Mesenchymal stem cell (in vitro differentiated cells and primary cell): ENCODE measurements at regions not wholly inside any gene's neighbourhood (a gene's known extent, or its start where the extent isn't known, plus 50 kb on each side); places are given as distances from the start of the nearest gene placed in this dataset.
A peak's percentile ranks its signal among the peaks of the same experiment; 100 is the strongest.

ENCODE experiments used
- DNase-seq: peaks from one replicate; pipeline ENCODE4 v3.0.0-alpha.2; 2013
- H2AFZ ChIP-seq: one replicate; pipeline ENCODE4 v1.6.1; 2013; ENCODE audit warnings: low read depth, mild to moderate bottlenecking, control low read depth, inconsistent platforms, low read length, moderate library complexity
- H2AK5ac ChIP-seq: 2 replicates; pipeline ENCODE4 v1.6.1; 2013; ENCODE audit warnings: low read length, moderate library complexity, mild to moderate bottlenecking, inconsistent platforms; ENCODE audit not compliant: severe bottlenecking
- H2BK120ac ChIP-seq: one replicate; pipeline ENCODE4 v1.6.1; 2013; ENCODE audit warnings: low read depth, mild to moderate bottlenecking, inconsistent platforms, low read length, moderate library complexity
- H2BK12ac ChIP-seq, 2 experiments: one replicate each; pipeline ENCODE4 v1.6.1; 2013; ENCODE audit warnings: inconsistent platforms in 2 of 2, low read length in 2 of 2, mild to moderate bottlenecking in 2 of 2, moderate library complexity in 2 of 2, control low read depth in 1 of 2
- H2BK15ac ChIP-seq: one replicate; pipeline ENCODE4 v1.6.1; 2013; ENCODE audit warnings: mild to moderate bottlenecking, low read depth, inconsistent platforms; ENCODE audit not compliant: poor library complexity, severe bottlenecking
- H2BK5ac ChIP-seq: 2 replicates; pipeline ENCODE4 v1.6.1; 2013; ENCODE audit warnings: low read depth, mild to moderate bottlenecking, low read length, control low read depth, inconsistent platforms; ENCODE audit not compliant: poor library complexity, severe bottlenecking
- H3K14ac ChIP-seq, 2 experiments: one replicate each; pipeline ENCODE4 v1.6.1; 2013; ENCODE audit warnings: inconsistent platforms in 2 of 2, low read length in 2 of 2, control low read depth in 1 of 2, mild to moderate bottlenecking in 1 of 2, moderate library complexity in 1 of 2
- H3K18ac ChIP-seq, 2 experiments: one replicate each; pipeline ENCODE4 v1.6.1; 2013; ENCODE audit warnings: inconsistent platforms in 2 of 2, low read length in 2 of 2, control low read depth in 1 of 2, low read depth in 1 of 2, mild to moderate bottlenecking in 1 of 2
- H3K23ac ChIP-seq, 2 experiments: one replicate each; pipeline ENCODE4 v1.6.1; 2013; ENCODE audit warnings: inconsistent platforms in 2 of 2, low read length in 2 of 2, mild to moderate bottlenecking in 2 of 2, moderate library complexity in 2 of 2, control low read depth in 1 of 2
- H3K27ac ChIP-seq: 2 replicates; pipeline ENCODE4 v1.5.1; 2013; ENCODE audit warnings: mild to moderate bottlenecking, moderate library complexity, low read length, control low read depth, inconsistent platforms; ENCODE audit not compliant: poor library complexity, severe bottlenecking
- H3K27me3 ChIP-seq, 2 experiments: 2 replicates each; pipeline versions ENCODE4 v1.6.1 to v1.7.0; 2013; ENCODE audit warnings: low read length in 2 of 2, mild to moderate bottlenecking in 2 of 2, moderate library complexity in 2 of 2, control low read depth in 1 of 2, inconsistent platforms in 1 of 2; ENCODE audit not compliant: control insufficient read depth in 1 of 2, insufficient read depth in 1 of 2
- H3K36me3 ChIP-seq, 2 experiments: 2 replicates each; pipeline versions ENCODE4 v1.6.1 to v1.7.0; 2013; ENCODE audit warnings: low read length in 2 of 2, control low read depth in 1 of 2, inconsistent platforms in 1 of 2, low read depth in 1 of 2, mild to moderate bottlenecking in 1 of 2; ENCODE audit not compliant: insufficient read depth in 2 of 2, control insufficient read depth in 1 of 2
- H3K4ac ChIP-seq, 2 experiments: one replicate each; pipeline ENCODE4 v1.6.1; 2013; ENCODE audit warnings: inconsistent platforms in 2 of 2, low read length in 2 of 2, mild to moderate bottlenecking in 2 of 2, moderate library complexity in 2 of 2, control low read depth in 1 of 2, low read depth in 1 of 2
- H3K4me1 ChIP-seq: 2 replicates; pipeline ENCODE4 v1.6.1; 2013; ENCODE audit warnings: low read depth, low read length, control low read depth; ENCODE audit not compliant: control insufficient read depth, insufficient read depth
- H3K4me2 ChIP-seq: 2 replicates; pipeline ENCODE4 v1.6.1; 2013; ENCODE audit warnings: low read length, mild to moderate bottlenecking, inconsistent platforms; ENCODE audit not compliant: poor library complexity, severe bottlenecking
- H3K4me3 ChIP-seq, 2 experiments: 2 replicates each; pipeline versions ENCODE4 v1.5.1 to v1.7.0; 2013; ENCODE audit warnings: low read length in 2 of 2, mild to moderate bottlenecking in 2 of 2, control low read depth in 1 of 2, low read depth in 1 of 2; ENCODE audit not compliant: insufficient read depth in 1 of 2
- H3K79me1 ChIP-seq: replicated peaks from 2 replicates; pipeline ENCODE4 v1.6.1; 2013; ENCODE audit warnings: mild to moderate bottlenecking, control low read depth, low read length, inconsistent platforms; ENCODE audit not compliant: poor library complexity, severe bottlenecking
- H3K9ac ChIP-seq: 2 replicates; pipeline ENCODE4 v1.7.0; 2013; ENCODE audit warnings: mild to moderate bottlenecking, low read length, moderate library complexity
- H3K9me3 ChIP-seq: 2 replicates; pipeline ENCODE4 v1.7.0; 2013; ENCODE audit warnings: mild to moderate bottlenecking, low read length; ENCODE audit not compliant: control insufficient read depth
- H4K8ac ChIP-seq: one replicate; pipeline ENCODE4 v1.6.1; 2013; ENCODE audit warnings: inconsistent platforms, mild to moderate bottlenecking, low read length, moderate library complexity
- H4K91ac ChIP-seq: one replicate; pipeline ENCODE4 v1.6.1; 2013; ENCODE audit warnings: mild to moderate bottlenecking, low read length, inconsistent platforms
- WGBS: methylation state at CpG from one replicate; pipeline ENCODE4 v1.1.7; 2013; ENCODE audit warnings: mixed read lengths; 5-methylcytosine and 5-hydroxymethylcytosine counted together

- Histone ChIP-seq H2AK5ac (no peak overlapping the region), H2BK120ac (no peak overlapping the region), H3K14ac (no peak overlapping the region), H3K4me1 (no peaks in the 10 kb centered on the region), H3K27me3 (no peaks in the 10 kb centered on the region), H3K4ac (no peak overlapping the region), H3K4me3 (no peak overlapping the region), H3K23ac (no peak overlapping the region), H2BK15ac (no peak overlapping the region), H2AFZ (no peak overlapping the region), H3K9ac (no peak overlapping the region), H3K27ac (no peak overlapping the region), H4K91ac (no peak overlapping the region), H3K4me2 (no peak overlapping the region), H4K8ac (no peak overlapping the region), H3K9me3 (no peaks in the 10 kb centered on the region), H3K36me3 (no peaks in the 10 kb centered on the region), H3K18ac (no peak overlapping the region), H2BK12ac (no peak overlapping the region), H3K79me1 (no peaks in the 10 kb centered on the region), H2BK5ac (no peak overlapping the region)
- WGBS, result 67% methylated on average over 3 of the region's 3 CpGs
- DNase-seq, result no peak
Measured at GRCh38 chr3:16026753-16027152, 147.7 kb upstream of the GALNT15 start.

- H3K27ac ChIP-seq, result no peak overlapping the region
- H2BK120ac ChIP-seq, result no peak overlapping the region
- H3K79me1 ChIP-seq, result no peaks in the 10 kb centered on the region
- H2AFZ ChIP-seq, result no peak overlapping the region
- DNase-seq, result peak; percentile 52
- no peak overlapping the region for H4K91ac ChIP-seq
- no peaks in the 10 kb centered on the region for H3K36me3 ChIP-seq
- no peak overlapping the region for H3K4me2 ChIP-seq
- no peak overlapping the region for H2AK5ac ChIP-seq
- H3K27me3 ChIP-seq, result no peaks in the 10 kb centered on the region
- H3K4ac ChIP-seq, result no peak overlapping the region
- no peaks in the 10 kb centered on the region for H3K4me1 ChIP-seq
- H3K9ac ChIP-seq, result no peak overlapping the region
- no peak overlapping the region for H3K18ac ChIP-seq
- H2BK12ac ChIP-seq, result no peak overlapping the region
- H3K9me3 ChIP-seq, result no peaks in the 10 kb centered on the region
- WGBS, result no CpG with 5 or more reads among the region's 2 CpGs
- H2BK15ac ChIP-seq, result no peak overlapping the region
- no peak overlapping the region for H4K8ac ChIP-seq
- no peak overlapping the region for H2BK5ac ChIP-seq
- H3K23ac ChIP-seq, result no peak overlapping the region
- H3K14ac ChIP-seq, result no peak overlapping the region
- no peak overlapping the region for H3K4me3 ChIP-seq
Measured at GRCh38 chr3:16028604-16029003, 145.9 kb upstream of the GALNT15 start.

- Histone ChIP-seq H3K18ac (no peak overlapping the region), H2BK15ac (no peak overlapping the region), H3K14ac (no peak overlapping the region), H2BK5ac (no peak overlapping the region), H2BK12ac (no peak overlapping the region), H3K4me2 (no peak overlapping the region), H3K9me3 (no peaks in the 10 kb centered on the region), H2AFZ (no peak overlapping the region), H3K9ac (no peak overlapping the region), H3K79me1 (no peaks in the 10 kb centered on the region), H4K91ac (no peak overlapping the region), H3K27me3 (no peaks in the 10 kb centered on the region), H3K4me3 (no peak overlapping the region), H3K4me1 (peaks cover 3% of the 10 kb centered on the region), H3K36me3 (no peaks in the 10 kb centered on the region), H2BK120ac (no peak overlapping the region), H3K4ac (no peak overlapping the region), H3K27ac (no peak overlapping the region), H4K8ac (no peak overlapping the region), H2AK5ac (no peak overlapping the region), H3K23ac (no peak overlapping the region)
- 91% methylated on average over 4 of the region's 4 CpGs for WGBS
- DNase-seq, result no peak
Measured at GRCh38 chr3:16030342-16030741, 144.1 kb upstream of the GALNT15 start.

DNA sequence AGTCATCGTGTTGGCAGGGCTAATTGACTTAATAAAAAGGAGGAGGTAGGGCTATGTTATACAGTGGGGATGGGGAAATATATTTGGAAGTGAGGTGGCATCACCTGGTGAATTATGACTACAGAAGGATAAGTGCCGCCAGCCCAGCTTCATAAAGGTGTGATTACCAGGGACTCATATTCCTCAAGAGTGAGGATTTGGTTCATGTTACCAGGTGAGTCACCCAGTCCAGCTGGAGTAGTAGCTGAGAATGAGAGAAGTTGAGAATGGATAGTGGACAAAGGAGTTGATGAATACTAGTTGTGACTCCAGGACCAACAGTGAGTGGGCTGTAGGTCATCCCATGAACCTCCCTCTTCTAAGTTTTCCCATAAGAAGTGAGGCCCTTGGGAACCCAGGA, 143.0 kb upstream of the GALNT15 start:
- Histone ChIP-seq H2BK5ac (no peak overlapping the region), H3K4me2 (no peak overlapping the region), H3K14ac (no peak overlapping the region), H3K18ac (no peak overlapping the region), H2BK15ac (no peak overlapping the region), H3K27ac (no peak overlapping the region), H2BK12ac (no peak overlapping the region), H3K9me3 (no peaks in the 10 kb centered on the region), H2AFZ (no peak overlapping the region), H3K4ac (no peak overlapping the region), H3K9ac (no peak overlapping the region), H3K23ac (no peak overlapping the region), H3K4me3 (no peak overlapping the region), H2AK5ac (no peak overlapping the region), H4K91ac (no peak overlapping the region), H3K27me3 (no peaks in the 10 kb centered on the region), H3K4me1 (peaks cover 3% of the 10 kb centered on the region), H2BK120ac (no peak overlapping the region), H3K36me3 (no peaks in the 10 kb centered on the region), H4K8ac (no peak overlapping the region), H3K79me1 (no peaks in the 10 kb centered on the region)
- 94% methylated on average over 2 of the region's 2 CpGs for WGBS
- DNase-seq, result no peak
